ENCODE measurements at regions not wholly inside any gene's neighbourhood (a gene's known extent, or its start where the extent isn't known, plus 50 kb on each side); places are given as distances from the start of the nearest gene placed in this dataset.

GRCh38 chr10:128725531-128725930 is 599.3 kb upstream of the MKI67 start:
- DNase-seq: no peak

- no peak for DNase-seq
Observed at GRCh38 chr10:128727114-128727513, 600.9 kb upstream of the MKI67 start.

GRCh38 chr10:128729910-128730420 is 603.7 kb upstream of the MKI67 start:
- no peak for DNase-seq

- no peak for DNase-seq
Observed at GRCh38 chr10:128730922-128731321, 604.7 kb upstream of the MKI67 start.

- no peak for DNase-seq
Observed at GRCh38 chr10:128734161-128734560, 607.9 kb upstream of the MKI67 start.

- DNase-seq: no peak
Observed at GRCh38 chr10:128734734-128735133, 608.5 kb upstream of the MKI67 start.

- no peak for DNase-seq
Observed at GRCh38 chr10:128735996-128736395, 609.8 kb upstream of the MKI67 start.

- no peak for DNase-seq
Observed at GRCh38 chr10:128738386-128738915, 612.2 kb upstream of the MKI67 start.

- no peak for DNase-seq
Observed at GRCh38 chr10:128739930-128740329, 613.7 kb upstream of the MKI67 start.

GRCh38 chr10:128741180-128741579 is 615.0 kb upstream of the MKI67 start:
- no peak for DNase-seq

- no peak for DNase-seq
Observed at GRCh38 chr10:128741680-128742079, 615.5 kb upstream of the MKI67 start.

GRCh38 chr10:128744092-128744491 is 617.9 kb upstream of the MKI67 start:
- DNase-seq: no peak

GRCh38 chr10:128744811-128745305 is 618.6 kb upstream of the MKI67 start:
- no peak for DNase-seq

GRCh38 chr10:128747582-128748346 is 621.5 kb upstream of the MKI67 start:
- DNase-seq: no peak

- no peak for DNase-seq
Observed at GRCh38 chr10:128751284-128751683, 625.1 kb upstream of the MKI67 start.

GRCh38 chr10:128751851-128752250 is 625.6 kb upstream of the MKI67 start:
- no peak for DNase-seq

GRCh38 chr10:128759174-128759573 is 633.0 kb upstream of the MKI67 start:
- no peak for DNase-seq

- no peak for DNase-seq
Observed at GRCh38 chr10:128763588-128763987, 637.4 kb upstream of the MKI67 start.

GRCh38 chr10:128764190-128764589 is 638.0 kb upstream of the MKI67 start:
- DNase-seq: no peak

GRCh38 chr10:128766915-128767314 is 640.7 kb upstream of the MKI67 start:
- DNase-seq: no peak

GRCh38 chr10:128774979-128775378 is 648.8 kb upstream of the MKI67 start:
- no peak for DNase-seq

- DNase-seq: no peak
Observed at GRCh38 chr10:128775743-128776142, 649.5 kb upstream of the MKI67 start.

- DNase-seq: no peak
Observed at GRCh38 chr10:128776673-128777252, 650.5 kb upstream of the MKI67 start.

GRCh38 chr10:128777342-128777741 is 651.1 kb upstream of the MKI67 start:
- DNase-seq: no peak

All from CD4-positive, alpha-beta T cell treated with Interleukin-4 for 1 hour (primary cell).